Esophagus squamous epithelium (tissue), 5 donors: ENCODE measurements at regions not wholly inside any gene's neighbourhood (a gene's known extent, or its start where the extent isn't known, plus 50 kb on each side); places are given as distances from the start of the nearest gene placed in this dataset.

Experiments
- DNase-seq: peaks from one replicate; lab custom pipeline; 2025; lab: John Stamatoyannopoulos, UW
- H3K27ac ChIP-seq, 4 donors: fragments of 200-600 bp; sonication (generic); one replicate each; pipeline ENCODE4 v1.5.1; 2016 to 2019; ENCODE audit warnings: mild to moderate bottlenecking in 1 of 4
- H3K27me3 ChIP-seq, 4 donors: fragments of 200-600 bp; sonication (generic); 1 replicate in 3 of 4; 2 replicates in 1 of 4; pipeline versions ENCODE4 v1.5.1 to v1.6.0; 2017 to 2021; ENCODE audit warnings: antibody characterized with exemption in 1 of 4
- H3K36me3 ChIP-seq, 3 donors: fragments of 200-600 bp; sonication (generic); one replicate each; pipeline ENCODE4 v1.5.1; 2016 to 2019
- H3K4me1 ChIP-seq, 3 donors: fragments of 200-600 bp; sonication (generic); one replicate each; pipeline ENCODE4 v1.5.1; 2017 to 2019
- H3K4me3 ChIP-seq, 4 donors: fragments of 200-600 bp; sonication (generic); 1 replicate in 3 of 4; 2 replicates in 1 of 4; pipeline ENCODE4 v1.5.1; 2016 to 2019; ENCODE audit warnings: mild to moderate bottlenecking in 2 of 4, moderate library complexity in 1 of 4
- H3K9me3 ChIP-seq, 3 donors: fragments of 200-600 bp; sonication (generic); one replicate each; pipeline ENCODE4 v1.5.1; 2016 to 2019
- CTCF ChIP-seq, 6 experiments: fragments of 450-650 bp in 4 of 6; fragments of 200-600 bp in 2 of 6; sonication (generic) in 2 of 6; IDR thresholded peaks; one replicate each; pipeline ENCODE4 v1.5.1; 2016 to 2019; ENCODE audit warnings: antibody characterized with exemption in 6 of 6, mild to moderate bottlenecking in 4 of 6, moderate library complexity in 4 of 6
- POLR2A ChIP-seq, 4 donors: fragments of 450-650 bp; IDR thresholded peaks; one replicate each; pipeline ENCODE4 v1.6.1; 2017; ENCODE audit warnings: antibody characterized with exemption in 4 of 4, mild to moderate bottlenecking in 4 of 4, moderate library complexity in 3 of 4
- WGBS, 2 donors: methylation state at CpG; one replicate each; pipeline ENCODE4 v1.1.5; 2018; 5-methylcytosine and 5-hydroxymethylcytosine counted together
- intact Hi-C: fragments of 100-400 bp; cut with DNase I; formaldehyde crosslinking; loops from one replicate; pipeline ENCODE4 v1.15.0; 2022
- donor health status: DM: yes; HTN: yes; CAD: no.

DNA sequence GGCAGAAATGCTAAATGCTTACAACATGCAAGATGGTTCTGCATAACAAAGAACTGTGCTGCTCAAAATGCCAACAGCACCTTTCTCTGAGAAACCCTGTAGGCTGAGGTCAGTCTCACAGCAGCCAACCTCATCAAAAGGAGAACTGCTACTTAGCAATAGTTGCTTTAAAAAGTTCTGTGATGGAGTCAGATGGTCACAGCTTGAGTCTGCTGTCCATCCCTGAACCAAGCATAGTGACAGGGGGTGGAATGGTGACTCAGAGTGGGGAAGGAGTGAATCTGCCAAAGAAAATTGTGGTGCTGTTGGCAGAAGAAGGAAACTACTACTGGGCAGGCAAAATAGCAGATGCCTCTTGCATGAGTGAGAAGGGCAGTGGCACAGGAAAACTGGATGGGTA is 106.0 kb upstream of the FAM78B start:
- Histone ChIP-seq H3K4me1 (no peaks in the 10 kb centered on the region), H3K36me3 (no peaks in the 10 kb centered on the region), H3K27ac (no peak overlapping the region), H3K9me3 (peaks cover 0 to 5% (median 0%) of the 10 kb centered on the region in 3 donors), H3K4me3 (no peak overlapping the region), H3K27me3 (no peaks in the 10 kb centered on the region)
- no peak for TF ChIP-seq CTCF (IDR thresholded peaks at IDR 0.05)
- no peak for TF ChIP-seq POLR2A (IDR thresholded peaks at IDR 0.05)
- no peak for DNase-seq
- intact Hi-C loops = no loop called here

- H3K27ac ChIP-seq = no peak overlapping the region
- H3K27me3 ChIP-seq = no peaks in the 10 kb centered on the region
- peaks cover 0 to 5% (median 0%) of the 10 kb centered on the region in 3 donors for H3K9me3 ChIP-seq
- intact Hi-C loops = no loop called here
- WGBS, 2 donors = 45 to 52% methylated on average over 6 of the region's 6 CpGs
- no peak overlapping the region for H3K4me3 ChIP-seq
- DNase-seq = no peak
- H3K36me3 ChIP-seq = no peaks in the 10 kb centered on the region
- TF ChIP-seq CTCF (IDR thresholded peaks at IDR 0.05) = no peak
- no peak for TF ChIP-seq POLR2A (IDR thresholded peaks at IDR 0.05)
- no peaks in the 10 kb centered on the region for H3K4me1 ChIP-seq
Measured at GRCh38 chr1:166273618-166274017, 106.8 kb upstream of the FAM78B start.

GRCh38 chr1:166282391-166283137 is 115.8 kb upstream of the FAM78B start:
- no peak for TF ChIP-seq CTCF (IDR thresholded peaks at IDR 0.05)
- no peak for TF ChIP-seq POLR2A (IDR thresholded peaks at IDR 0.05)
- Histone ChIP-seq H3K9me3 (no peaks in the 10 kb centered on the region), H3K27ac (no peak overlapping the region), H3K36me3 (no peaks in the 10 kb centered on the region), H3K27me3 (no peaks in the 10 kb centered on the region), H3K4me1 (no peaks in the 10 kb centered on the region), H3K4me3 (no peak overlapping the region)
- intact Hi-C loops = no loop called here
- 56 to 61% methylated on average over 3 of the region's 3 CpGs for WGBS, 2 donors
- DNase-seq = no peak

DNA sequence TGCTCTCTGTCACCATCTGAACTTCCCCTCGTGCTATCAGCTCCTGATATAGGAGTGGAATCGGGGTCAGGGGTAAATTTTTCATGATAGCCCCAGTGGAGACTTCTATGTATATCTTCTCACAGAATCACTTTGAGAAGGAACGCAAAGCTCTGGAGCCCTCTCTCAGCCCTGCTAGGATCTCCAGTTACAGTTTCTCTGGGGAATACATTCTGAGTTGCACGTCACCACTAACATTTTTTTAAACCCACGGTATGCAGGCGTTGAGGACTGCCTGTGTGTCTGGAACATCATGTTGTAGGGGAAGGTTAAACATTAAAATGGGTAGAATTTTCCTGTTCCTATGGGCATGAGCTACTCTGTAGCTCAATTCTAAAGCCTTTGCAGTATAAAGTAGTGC is 116.4 kb upstream of the FAM78B start:
- no peak for DNase-seq

More for the DNA sequence above, 116.4 kb upstream of the FAM78B start:
- Histone ChIP-seq H3K27me3 (no peaks in the 10 kb centered on the region), H3K4me1 (no peaks in the 10 kb centered on the region), H3K27ac (no peak overlapping the region), H3K36me3 (no peaks in the 10 kb centered on the region), H3K9me3 (no peaks in the 10 kb centered on the region), H3K4me3 (no peak overlapping the region)
- no peak for TF ChIP-seq POLR2A (IDR thresholded peaks at IDR 0.05)
- TF ChIP-seq CTCF (IDR thresholded peaks at IDR 0.05) = no peak
- intact Hi-C loops = no loop called here
- WGBS, 2 donors = 49 to 59% methylated on average over 6 of the region's 6 CpGs
